HG03457 (cell line): ENCODE measurements at regions not wholly inside any gene's neighbourhood (a gene's known extent, or its start where the extent isn't known, plus 50 kb on each side); places are given as distances from the start of the nearest gene placed in this dataset.

Experiments
- ATAC-seq: cut with Tn5 transposase; IDR thresholded peaks from one replicate; pipeline ENCODE4 v1.9.1; 2021; ENCODE audit warnings: moderate number of reproducible peaks; ENCODE audit not compliant: unreplicated experiment

DNA sequence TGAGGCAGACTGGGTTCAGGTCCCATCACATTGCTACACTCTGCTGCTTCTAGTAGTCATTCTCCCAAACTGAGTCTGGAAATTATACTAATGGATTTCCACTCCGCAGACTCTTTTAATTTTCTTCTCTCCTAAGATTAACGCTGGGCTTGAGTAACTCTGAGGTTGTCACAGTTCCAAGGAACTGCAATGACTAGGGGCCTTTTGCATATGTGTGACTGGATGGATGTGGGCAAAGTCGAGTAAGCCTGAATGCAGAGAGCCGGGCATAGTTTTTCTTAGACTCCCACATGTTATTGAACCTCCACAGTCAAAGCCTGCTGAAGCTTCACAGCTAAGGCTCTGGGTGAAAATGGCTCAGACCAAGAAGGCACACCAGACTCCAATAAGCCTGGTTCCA is 160.9 kb upstream of the PROX1 start:
- ATAC-seq, result no peak

DNA sequence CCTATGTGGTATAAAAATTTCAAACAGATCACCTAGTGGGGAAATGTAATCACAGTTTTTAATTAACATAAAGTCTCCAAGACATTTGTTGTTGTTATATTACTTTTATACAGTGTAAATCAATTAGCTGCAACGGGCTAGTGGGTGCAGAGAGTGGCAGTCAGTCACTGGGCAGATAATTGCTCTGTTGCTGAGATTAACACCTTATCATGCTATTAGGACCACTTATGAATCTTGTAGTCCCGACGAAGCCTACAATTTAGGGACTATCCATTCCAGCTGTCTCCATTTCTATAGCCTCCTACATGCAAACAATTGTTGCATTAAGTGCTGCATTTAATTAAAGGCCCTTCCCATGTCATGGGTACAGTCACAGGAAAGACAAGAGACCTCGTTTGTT is 158.9 kb upstream of the PROX1 start:
- ATAC-seq, result no peak

DNA sequence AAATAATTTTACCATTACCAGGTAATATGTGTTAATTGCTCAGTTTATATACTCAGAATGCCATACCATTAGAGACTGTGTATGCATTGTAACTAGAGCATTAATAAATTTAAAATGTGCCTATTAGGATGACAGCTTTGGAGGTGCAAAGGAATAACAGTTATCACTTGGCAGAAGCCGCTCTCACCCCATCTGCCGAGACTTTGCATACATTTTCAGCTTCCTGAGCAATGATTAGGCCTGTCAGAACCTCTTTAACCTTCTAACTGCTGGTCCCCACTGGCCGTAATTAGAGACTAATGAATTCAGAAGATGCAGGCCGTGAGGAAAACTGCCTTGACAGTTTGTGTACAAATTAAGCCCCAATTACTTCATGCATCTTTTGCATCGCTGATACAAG is 158.0 kb upstream of the PROX1 start:
- ATAC-seq, result no peak

DNA sequence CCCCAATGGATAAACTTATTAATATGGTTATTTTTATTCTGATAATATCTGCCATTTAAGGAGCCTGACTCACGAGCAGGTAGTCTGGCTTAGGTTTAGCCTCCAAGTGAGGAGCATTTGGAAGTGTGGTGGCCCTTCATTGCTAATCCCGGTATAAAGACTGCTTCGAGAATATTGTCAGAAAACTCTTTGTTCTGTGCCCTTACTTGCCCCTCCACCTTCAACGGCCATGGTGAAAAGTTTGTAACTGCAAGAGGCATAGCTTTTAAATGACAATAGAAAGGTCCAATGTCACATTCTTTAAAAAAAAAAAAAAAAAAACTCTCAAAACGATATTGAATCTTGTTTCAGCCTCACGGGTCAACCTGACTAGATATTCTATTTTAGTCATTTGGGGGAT is 157.4 kb upstream of the PROX1 start:
- ATAC-seq, result no peak

DNA sequence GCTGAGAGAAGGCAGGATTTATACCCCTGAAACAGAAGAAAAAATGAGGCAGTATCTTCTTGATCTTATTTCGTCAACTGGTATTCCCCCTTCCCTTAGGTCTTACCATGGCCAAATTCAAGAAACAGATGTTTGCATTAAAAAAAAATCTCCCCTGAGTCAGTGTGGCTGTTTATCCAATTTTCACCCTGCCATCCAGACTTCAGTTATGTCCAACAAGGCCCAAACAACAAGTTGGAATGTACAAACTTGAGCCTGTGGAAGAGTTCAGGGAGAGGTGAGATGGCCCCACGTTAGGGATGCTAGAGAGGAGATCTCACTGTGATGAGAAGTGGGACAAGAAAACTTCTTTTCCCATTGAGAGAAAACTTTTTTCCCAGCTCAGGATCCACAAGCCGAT is 147.2 kb upstream of the PROX1 start:
- no peak for ATAC-seq

DNA sequence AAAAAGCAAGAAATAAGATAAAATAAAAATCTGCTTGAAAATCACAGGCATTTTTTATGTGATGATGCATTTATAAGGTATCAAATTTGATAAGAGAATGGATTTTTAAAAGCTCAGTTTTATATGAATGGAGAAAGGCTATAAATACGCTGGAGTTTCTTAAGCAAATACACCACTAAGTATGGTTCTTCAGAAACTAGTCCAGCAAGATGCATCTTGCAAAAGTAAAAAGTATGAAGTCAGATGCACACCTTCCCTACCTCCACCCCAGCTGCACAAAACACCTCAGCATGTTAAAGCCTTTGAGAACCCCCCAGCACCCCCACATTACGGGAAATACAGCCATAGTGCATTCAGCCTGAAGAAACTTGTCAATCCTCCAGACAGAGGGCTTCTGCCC is 143.1 kb upstream of the PROX1 start:
- no peak for ATAC-seq

DNA sequence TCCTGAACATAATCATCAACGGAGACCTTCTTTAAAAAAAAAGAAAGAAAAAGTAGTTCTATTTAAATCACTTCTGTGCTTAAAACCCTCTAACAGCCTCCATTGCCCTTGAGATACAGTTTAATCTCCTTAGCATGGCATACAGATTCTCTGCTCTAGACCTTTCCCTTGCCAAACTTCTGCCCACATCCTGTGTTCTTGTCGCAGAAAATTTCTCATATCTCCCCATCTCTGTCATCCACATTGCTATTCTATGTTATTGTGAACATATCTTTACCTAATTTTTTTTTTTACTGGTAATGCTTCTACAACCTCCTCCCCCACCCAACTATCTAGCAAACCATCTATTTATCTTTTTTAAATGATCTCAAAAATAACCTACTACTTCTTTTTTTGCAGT is 135.7 kb upstream of the PROX1 start:
- ATAC-seq, result no peak

DNA sequence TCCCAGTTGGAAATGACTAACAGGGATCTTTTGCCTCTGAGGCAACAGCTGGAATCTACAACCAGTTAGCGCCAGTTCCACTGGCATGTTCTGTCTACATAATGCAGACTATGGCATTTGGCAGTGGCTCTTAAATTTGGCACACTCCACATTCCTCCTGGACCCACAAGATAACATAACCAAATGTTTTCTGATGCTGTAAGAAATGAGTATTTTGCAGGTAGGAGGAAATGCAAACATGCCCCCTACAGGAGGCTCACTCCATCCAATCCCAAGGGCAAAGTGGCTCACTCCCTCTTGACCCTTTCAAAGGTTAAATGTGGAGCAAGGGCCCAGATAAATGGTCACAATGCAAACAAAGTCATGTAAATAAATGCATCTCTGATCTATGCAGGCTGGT is 129.2 kb upstream of the PROX1 start:
- ATAC-seq, result no peak

DNA sequence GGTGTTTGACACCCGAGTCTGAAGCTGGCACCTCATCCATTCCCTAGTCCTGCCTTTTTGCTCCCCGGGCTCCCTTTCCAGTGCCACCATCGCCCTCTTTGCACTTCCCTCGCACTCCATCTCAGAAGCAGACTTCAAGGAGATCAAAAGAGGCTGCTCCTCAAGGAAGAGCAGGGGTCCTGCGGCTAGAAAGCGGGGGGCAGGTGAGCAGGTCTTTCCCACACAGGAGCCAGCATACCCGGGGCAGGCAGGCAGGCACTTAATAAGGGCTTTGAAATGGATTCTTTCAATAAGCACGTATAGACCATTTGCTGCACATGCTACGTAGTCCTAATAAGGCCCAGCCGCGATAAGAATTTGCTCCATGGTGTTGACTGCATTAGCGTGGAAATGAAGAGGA is 125.9 kb upstream of the PROX1 start:
- no peak for ATAC-seq

DNA sequence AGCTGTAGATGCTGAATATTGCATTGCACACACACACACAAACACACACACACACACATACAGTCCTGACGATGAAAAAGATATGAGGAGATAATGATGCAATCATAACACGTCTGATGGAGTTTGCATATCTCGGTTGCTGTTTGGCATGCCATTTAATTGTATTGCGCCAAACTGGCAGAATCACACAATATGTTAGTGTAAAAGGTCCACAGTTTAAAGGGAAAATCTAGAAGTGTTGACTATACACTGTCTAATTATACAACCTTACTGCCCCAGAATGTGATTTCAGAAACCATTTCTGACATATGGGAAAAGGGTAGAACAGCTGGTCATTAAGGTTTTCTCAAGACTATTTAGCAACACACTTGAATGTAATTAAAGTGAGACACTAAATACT is 123.7 kb upstream of the PROX1 start:
- no peak for ATAC-seq

DNA sequence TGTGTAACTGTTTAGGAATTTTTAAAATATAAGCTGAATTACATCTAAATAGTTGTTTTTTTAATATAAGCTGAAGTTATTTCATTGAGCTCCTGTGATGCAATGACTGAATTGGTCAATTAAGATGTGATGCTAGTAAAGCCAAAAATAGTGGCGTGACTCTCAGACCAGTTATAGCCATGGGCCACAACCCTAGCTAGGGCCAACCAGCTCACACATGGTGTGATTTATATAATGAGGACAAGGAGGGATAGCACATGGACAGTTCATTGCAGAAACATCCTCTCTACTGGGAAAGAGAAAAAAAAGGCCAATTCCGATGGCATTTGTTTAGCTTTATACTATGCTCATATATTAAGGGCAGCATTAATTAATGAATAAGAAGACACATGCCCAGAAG is 119.3 kb upstream of the PROX1 start:
- ATAC-seq, result no peak

DNA sequence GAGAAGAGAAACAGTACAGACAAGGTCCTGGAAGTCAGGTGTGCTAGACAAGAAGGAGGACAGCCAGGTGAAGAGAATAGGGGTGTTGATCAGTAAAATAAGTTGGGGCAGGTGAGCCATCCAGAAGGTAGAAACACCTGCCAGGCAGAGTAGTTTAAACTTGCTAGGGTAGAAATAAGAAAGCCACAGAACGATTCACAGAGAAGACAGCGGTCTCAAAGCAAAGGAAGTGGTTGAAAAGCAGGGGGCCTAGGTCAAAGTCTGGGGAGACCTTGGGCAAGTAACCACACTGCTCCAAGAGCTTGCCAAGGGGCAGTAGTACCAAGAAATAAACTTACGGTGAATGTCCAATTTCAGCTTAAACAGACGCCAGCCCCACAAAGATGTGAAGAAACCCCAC is 116.6 kb upstream of the PROX1 start:
- no peak for ATAC-seq

DNA sequence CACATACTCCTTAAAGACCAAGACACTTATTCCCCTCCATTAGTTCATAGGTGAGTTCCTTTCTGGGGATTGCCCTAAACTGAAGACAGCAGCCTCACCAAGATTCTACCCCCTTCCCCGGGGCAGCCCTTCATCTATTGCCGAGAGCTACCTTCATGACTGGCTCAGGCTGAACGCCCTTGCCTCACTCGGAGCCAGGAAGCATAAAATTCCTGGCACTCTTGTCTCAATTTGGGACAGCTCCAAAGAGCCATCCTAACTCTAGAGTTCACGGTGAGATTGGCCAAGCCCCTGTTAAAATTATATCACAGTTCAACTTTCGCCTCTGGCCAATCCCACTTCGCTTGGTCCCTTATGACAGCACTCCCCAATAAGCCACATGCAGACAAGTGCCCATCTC is 113.0 kb upstream of the PROX1 start:
- ATAC-seq, result no peak

DNA sequence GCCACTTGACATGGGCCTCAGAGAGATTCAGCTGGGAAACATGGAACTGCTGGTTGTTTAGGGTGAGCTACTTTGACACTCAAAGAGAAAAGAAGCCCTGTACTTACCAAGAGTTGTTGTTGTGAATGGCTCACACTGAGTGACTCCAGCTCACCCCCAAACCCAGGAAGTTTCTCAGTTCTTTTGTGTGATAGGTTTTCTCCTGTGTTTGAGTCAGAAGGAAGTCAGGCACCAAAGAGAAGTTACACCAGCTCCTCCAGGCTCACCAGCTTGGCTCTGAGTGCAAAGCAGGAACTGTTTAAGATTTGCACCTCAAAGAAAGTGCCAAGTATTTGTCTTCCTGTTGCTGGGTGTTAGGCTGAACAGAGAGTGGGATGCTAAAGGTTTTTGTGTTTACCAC is 111.2 kb upstream of the PROX1 start:
- ATAC-seq, result no peak

DNA sequence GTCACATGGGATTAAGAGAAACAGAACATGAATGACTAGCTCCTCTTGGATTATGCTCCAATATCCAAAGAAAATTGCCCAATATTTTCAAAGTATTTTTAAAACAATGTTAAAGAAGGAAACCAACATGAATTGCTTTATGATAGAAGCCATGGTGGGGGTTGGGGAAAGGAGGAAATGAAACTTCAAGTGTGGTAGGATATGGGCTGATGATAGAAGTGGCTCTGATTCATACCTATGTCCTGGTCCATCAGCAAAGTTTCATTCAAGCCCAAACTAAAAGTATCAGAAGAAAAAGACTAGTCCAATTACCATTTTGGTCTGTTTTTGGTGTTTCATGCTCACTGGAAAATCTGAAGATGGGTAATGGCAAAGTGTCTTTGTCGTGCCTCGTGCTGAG is 104.2 kb upstream of the PROX1 start:
- ATAC-seq, result no peak

DNA sequence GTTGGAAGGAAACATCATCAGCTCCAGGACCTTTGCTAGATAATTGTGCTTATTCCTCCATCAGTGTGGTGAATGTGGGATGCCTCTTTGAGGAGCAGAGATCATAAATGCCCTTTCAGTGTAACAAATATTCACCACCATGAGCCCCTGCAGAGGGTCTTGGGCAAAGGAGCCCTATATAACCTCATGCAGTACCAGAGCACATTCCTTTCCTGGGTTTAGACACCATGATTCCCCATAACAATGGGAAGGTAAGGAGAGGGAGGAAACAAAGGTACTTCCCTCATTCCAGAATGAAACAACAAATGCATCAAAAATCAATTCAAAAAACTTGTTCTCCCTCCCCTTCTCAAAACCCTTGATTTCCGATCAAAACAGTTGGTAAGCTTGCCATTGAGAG is 103.4 kb upstream of the PROX1 start:
- ATAC-seq, result no peak

DNA sequence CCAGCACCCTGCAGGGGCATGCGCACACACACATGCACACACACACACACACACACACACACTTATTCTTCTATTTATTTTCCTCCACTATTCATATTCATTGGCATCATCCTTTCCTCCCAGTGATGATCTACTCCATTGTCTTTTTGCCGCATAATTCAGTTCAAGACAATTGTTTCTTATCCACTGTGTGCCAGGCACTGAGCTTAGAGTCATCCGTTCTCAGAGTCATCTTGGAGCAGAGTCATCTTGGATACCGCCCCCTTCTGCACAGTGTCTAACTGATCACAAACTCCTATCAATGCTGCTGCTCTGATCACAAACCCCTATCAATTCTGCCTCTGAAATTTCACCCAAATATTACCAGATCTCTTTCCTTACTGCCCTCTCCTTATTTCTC is 102.8 kb upstream of the PROX1 start:
- ATAC-seq, result no peak

DNA sequence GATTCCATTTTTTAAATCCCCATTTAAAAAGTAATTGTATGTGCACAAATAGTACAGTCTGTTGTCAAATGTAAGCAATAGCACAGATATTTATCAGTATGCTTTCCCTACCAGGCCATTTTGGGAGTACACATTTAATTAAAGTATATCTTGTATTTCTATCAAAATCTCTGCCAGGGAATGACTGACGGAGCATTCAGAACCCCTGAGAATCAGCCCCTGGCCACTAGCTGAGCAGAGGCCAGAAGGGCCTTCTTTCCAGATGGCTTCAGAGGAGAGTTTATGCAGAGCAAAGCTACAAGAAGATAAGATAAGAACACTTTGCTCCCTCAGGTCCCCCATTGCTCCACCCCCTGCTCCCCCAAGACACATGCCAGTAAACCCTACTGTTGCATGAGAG is 99.9 kb upstream of the PROX1 start:
- no peak for ATAC-seq

DNA sequence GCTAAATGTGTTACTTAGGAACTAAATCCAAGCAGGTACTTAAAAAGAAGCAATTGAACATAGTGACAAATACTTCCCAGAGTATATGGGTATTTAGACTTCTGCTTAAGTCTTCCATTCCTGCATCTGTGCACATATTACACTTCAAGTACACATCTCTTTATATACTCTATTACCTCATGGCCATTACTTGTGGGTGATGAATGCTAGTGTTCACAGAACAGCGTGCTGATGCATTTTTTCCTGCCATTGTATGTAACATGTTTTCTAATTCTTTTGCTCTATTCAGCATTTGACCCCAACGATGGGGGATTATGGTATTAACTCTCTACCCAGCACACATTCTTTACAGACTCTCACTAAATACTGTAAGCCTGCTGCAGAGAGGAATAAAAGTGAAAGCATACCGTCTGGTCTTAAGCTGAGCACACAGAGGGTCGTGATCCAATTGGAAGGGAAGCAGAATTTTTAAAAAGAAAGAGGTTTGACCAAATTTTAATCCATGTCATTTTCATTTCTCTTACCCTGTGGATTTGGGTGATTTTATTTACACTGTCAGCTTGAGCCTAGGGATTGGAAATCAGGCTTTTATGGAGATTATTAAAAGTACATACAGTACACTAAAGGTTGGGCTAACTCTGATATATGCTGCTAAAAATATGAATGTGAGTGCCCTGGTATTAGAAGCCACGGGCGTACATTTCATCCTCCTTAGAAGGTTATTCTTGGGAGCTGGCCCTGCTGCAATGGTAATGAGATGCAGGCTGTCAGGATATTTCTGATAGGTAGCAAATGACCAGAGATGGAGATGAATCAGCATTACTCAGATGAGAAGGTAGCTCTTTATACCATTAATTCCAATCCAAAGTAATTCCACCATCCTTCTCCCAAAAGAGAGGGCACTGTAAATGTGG is 95.5 kb upstream of the PROX1 start:
- ATAC-seq, result no peak

DNA sequence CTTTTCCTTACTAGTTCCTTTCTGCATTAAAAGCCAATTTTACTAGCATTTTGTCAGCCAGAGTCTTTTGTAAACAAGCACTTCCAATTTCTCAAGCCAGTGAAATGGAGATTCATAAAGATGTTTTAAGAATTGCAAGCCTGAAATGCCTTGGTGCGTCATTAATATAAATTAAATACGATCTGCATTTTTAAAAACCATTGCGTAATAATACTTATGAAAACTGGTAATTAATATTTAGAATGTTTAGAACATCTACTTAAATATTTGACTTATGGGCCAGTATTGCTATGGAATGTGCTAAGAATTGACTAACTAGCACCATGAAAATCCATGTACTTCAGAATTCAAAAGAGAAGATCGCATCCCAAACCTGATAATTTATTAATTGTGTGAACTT is 89.1 kb upstream of the PROX1 start:
- no peak for ATAC-seq

DNA sequence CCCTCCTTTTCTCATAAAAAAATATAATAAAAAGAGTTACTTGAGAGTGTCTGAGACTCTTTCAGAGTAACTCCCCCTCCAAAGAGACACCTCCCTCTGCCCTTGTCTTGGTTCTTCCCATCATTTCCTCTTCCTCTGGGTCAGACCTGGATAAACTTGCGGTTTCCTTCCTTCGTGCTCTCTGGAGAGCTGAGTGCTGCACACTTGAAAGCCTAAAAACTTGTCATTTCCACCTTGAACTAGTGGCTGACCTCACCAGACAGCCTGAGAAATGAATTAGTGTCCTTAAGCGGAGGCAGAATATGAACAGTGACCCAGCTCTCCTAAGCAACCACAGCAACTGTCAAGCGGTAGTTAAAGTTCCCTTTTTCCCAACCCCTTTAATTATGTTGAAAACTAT is 88.4 kb upstream of the PROX1 start:
- ATAC-seq, result no peak

DNA sequence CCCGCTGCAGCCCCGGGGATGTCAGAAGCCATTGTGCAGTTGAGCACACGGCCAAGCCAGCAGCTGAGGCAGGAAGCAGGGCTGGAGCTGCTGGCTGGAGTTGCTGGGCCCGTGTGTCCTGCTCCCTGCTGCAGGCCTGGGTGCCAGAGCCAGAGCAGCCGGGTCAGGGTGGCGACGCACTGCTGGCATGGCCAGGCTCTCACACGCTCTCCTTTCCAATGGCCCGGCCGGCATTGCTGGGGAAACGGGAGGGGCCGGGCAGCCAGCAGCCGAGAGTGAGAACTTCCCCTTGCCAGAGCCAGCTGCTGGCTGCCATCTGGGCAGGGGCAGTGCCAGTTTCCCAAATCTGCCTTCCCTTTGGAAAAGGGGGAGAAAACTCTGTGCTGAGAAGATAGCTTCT is 82.4 kb upstream of the PROX1 start:
- ATAC-seq, result no peak

DNA sequence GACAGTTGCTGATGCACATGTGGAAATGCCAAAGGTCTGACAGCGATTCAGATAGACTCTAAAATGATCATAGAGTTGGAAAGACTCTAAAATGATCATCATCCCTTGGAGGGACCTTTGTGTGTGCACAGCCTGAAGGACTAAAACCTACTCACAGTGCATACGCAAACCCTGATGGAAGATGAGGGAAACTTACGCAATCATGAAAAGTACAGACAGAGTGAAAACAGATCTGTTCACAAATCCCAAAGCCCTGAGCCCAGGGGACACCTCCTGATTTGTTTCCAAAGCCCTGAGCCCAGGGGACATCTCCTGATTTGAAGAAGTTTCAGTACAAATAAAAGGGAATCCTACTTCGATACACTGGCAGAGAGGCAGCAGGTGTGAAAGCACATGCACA is 79.3 kb upstream of the PROX1 start:
- no peak for ATAC-seq
